ENCODE measurements at regions not wholly inside any gene's neighbourhood (a gene's known extent, or its start where the extent isn't known, plus 50 kb on each side); places are given as distances from the start of the nearest gene placed in this dataset.

- H3K4me1 Mint-ChIP-seq: peaks cover 6% of the 10 kb centered on the region in 2 donors
- no peak for DNase-seq
- H3K4me3 Mint-ChIP-seq: no peak overlapping the region
- no peak overlapping the region for H3K27ac Mint-ChIP-seq
- no peaks in the 10 kb centered on the region for H3K9me3 Mint-ChIP-seq
- H3K36me3 Mint-ChIP-seq: no peaks in the 10 kb centered on the region
- peaks cover 0 to 3% (median 2%) of the 10 kb centered on the region in 3 donors for H3K27me3 Mint-ChIP-seq (ENCODE audit: low read depth in 3 of 3)
Observed at GRCh38 chr7:446289-446935, 73.2 kb downstream of the PDGFA start.

All from immature natural killer cell (primary cell).